LNCaP clone FGC (cell line): ENCODE measurements at regions not wholly inside any gene's neighbourhood (a gene's known extent, or its start where the extent isn't known, plus 50 kb on each side); places are given as distances from the start of the nearest gene placed in this dataset.
"Not testable (repeated sequence)": the region's sequence is repeated elsewhere in the genome, so short reads cannot be mapped to it uniquely, and the experiment has no call there.

Experiments used
- DNase-seq: peaks from one replicate; pipeline ENCODE4 v3.0.0-alpha.2; 2011; ENCODE audit warnings: low read depth
- H3K4me3 ChIP-seq: 2 replicates; pipeline ENCODE4 v1.5.1; 2011; ENCODE audit warnings: mild to moderate bottlenecking, low read depth, low read length, control low read depth
- TF ChIP-seq, protein P1 (sequence below): IDR thresholded peaks from 2 replicates; pipeline ENCODE4 v1.5.1; 2012; ENCODE audit warnings: mild to moderate bottlenecking; ENCODE audit not compliant: control insufficient read depth, insufficient read depth; ENCODE audit errors: extremely low read depth

DNA sequence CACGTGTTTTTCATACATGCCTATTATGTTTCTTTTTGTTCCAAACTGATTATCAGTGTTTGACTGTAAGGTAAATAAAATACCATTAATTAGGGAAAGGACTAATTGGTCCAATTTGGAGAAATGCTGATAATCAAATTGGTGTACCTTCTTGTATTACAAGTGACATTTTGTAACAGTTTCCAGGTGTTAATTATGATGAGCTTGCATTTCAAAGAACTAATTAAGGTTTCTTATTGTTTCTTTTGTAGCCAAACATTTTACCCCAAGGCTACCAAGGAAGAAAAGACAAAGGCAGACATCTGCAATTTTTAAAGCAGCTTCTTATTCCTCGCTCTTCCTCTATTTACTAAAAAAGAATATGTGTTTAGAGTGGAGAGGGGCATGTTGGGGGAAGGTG is 88.7 kb upstream of the GRIK1 start:
- no peak overlapping the region for H3K4me3 ChIP-seq
- TF ChIP-seq, protein P1, sequence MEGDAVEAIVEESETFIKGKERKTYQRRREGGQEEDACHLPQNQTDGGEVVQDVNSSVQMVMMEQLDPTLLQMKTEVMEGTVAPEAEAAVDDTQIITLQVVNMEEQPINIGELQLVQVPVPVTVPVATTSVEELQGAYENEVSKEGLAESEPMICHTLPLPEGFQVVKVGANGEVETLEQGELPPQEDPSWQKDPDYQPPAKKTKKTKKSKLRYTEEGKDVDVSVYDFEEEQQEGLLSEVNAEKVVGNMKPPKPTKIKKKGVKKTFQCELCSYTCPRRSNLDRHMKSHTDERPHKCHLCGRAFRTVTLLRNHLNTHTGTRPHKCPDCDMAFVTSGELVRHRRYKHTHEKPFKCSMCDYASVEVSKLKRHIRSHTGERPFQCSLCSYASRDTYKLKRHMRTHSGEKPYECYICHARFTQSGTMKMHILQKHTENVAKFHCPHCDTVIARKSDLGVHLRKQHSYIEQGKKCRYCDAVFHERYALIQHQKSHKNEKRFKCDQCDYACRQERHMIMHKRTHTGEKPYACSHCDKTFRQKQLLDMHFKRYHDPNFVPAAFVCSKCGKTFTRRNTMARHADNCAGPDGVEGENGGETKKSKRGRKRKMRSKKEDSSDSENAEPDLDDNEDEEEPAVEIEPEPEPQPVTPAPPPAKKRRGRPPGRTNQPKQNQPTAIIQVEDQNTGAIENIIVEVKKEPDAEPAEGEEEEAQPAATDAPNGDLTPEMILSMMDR = no peak
- no peak for DNase-seq

DNA sequence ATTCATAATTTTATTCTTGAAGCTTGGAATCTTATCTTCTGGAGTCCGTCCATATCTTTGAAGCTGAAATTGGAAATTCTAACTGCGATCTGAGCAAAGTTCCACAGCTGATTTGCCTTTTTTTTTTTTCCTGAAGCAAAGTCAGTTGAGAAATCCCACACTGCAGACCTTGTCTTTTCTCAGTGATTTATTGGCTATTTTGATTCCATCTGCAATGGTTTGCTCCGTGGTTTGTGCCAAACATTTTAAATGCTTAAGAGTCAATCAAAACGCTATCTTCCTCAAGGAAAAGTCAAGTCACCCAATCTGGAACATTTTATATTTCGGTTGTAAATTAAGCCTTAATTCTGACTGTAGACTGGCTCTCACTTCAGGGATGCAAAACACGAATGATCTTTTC is 88.2 kb upstream of the GRIK1 start:
- no peak overlapping the region for H3K4me3 ChIP-seq
- DNase-seq = no peak
- TF ChIP-seq, protein P1 = no peak

DNA sequence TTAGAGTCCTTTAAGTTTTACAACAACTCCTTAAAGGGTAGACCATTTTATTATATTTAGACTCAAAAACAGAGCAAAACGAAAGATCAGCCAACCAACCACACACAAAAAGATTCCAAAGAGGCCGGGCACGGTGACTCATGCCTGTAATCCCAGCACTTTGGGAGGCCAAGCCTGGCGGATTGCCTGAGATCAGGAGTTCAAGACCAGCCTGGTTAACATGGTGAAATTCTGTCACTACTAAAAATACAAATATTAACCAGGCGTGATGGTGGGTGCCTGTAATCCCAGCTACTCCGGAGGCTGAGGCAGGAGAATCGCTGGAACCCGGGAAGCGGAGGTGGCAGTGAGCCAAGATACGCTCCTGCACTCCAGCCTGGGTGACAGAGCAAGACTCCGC is 83.3 kb upstream of the GRIK1 start:
- DNase-seq = not testable (repeated sequence)

DNA sequence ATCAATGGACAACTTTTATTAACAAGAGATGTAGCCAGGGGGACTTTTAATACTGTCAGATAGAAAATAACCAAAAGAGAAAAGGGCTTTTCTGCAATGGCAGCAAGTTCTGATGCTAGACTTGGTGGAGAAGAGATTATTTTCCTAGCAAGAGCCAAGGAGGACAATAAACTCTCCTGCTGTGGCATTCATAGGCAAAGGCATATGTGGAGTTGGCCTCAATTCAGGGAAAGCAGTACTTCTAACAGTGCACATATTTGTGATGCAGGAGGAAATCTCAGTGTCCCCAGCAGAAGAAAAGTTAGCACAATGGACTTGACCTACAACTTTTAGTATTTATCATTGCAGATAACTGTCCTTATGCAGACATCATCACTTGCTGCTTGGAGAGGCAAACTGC is 75.1 kb upstream of the GRIK1 start:
- no peak for DNase-seq
- TF ChIP-seq, protein P1 = no peak
- no peak overlapping the region for H3K4me3 ChIP-seq

More for the DNA sequence above, 83.3 kb upstream of the GRIK1 start:
- H3K4me3 ChIP-seq = not testable (repeated sequence)

DNA sequence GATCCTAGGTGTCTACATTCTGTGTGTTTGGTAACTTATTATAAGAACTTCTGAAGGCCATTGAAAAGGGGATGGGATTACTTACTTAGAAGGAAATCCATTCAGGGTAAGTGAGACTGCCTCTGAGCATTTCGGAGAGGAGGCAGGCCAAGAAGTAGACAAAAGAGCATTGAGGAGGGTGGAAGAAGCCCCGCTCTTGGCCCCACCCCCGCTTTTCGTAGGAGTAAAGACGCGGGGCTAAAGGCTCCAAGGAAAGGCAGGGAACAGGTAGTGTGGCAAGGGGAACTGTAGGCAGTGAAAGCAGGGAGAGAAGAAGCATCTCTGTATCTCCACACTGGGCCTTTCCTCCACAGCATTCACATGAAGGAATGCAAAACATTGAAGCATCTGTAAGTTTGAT is 51.8 kb upstream of the GRIK1 start:
- TF ChIP-seq, protein P1 = no peak
- no peak overlapping the region for H3K4me3 ChIP-seq
- no peak for DNase-seq

DNA sequence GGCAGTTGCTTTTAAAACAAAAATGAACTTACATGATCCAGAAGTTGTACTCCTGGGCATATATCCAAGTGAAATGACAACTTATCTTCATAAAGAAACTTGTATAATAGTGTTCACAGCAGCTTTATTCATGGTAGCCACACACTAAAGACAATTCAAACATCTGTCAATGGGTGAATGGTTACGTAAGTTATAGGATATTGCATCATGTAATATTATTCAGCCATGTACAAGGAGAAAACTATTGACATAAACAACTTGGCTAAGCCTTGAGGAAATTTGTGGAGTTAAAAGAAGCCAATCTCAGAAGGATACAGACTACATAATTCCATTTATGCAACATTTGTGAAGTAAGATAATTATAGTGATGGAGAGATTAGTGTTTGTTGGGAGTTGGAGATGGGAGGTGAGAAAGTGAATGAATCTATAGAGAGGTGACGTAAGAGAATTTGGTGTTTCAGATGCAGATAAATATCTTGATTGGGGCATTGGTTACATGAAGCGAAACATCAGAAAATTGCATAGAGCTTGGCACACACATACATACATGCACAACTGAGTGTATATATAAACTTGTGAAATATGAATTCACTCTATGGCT is 49.9 kb upstream of the GRIK1 start:
- DNase-seq = no peak
- TF ChIP-seq, protein P1 = no peak
- no peak overlapping the region for H3K4me3 ChIP-seq
